HepG2 (cell line): ENCODE measurements at regions not wholly inside any gene's neighbourhood (a gene's known extent, or its start where the extent isn't known, plus 50 kb on each side); places are given as distances from the start of the nearest gene placed in this dataset.

ENCODE experiments used
- ATAC-seq: fragments of 200-7000 bp; cut with Tn5 transposase; 3 replicates; pipeline ENCODE4 v1.9.1; 2020; ENCODE audit warnings: mild to moderate bottlenecking, moderate library complexity
- BruUV-seq: library from RNA; stranded (reverse); fragments of 400-500 nt; replicated peaks from 2 replicates; lab custom pipeline; 2021; lab: Mats Ljungman, UMichigan
- CTCF ChIA-PET: fragments of 300-600 bp; formaldehyde crosslinking; extraction: SDS; loops from one replicate; lab custom pipeline; 2021; ENCODE audit warnings: low total read pairs, inconsistent platforms, low intra/inter-chr PET ratio; lab: Yijun Ruan, JAX
- POLR2A ChIA-PET: fragments of 350-600 bp; sonication (Branson Sonifier 250); formaldehyde crosslinking; loops from one replicate; lab custom pipeline; 2020; ENCODE audit warnings: antibody characterized with exemption, inconsistent platforms; lab: Yijun Ruan, JAX
- DNase-seq: peaks from one replicate; pipeline ENCODE4 v3.0.0-alpha.2; 2015; ENCODE audit warnings: low spot score
- FAIRE-seq: peaks from 3 replicates; lab custom pipeline; 2011; peaks lifted over from hg19 to GRCh38; lab: Jason Lieb, UNC
- H2AFZ ChIP-seq: one replicate; pipeline ENCODE4 v1.6.1; 2011; ENCODE audit warnings: low read length, inconsistent platforms
- H3K27ac ChIP-seq: fragments of 300-600 bp; 3 replicates; pipeline ENCODE4 v1.8.0; 2011; ENCODE audit warnings: mixed run types, mild to moderate bottlenecking, mixed read lengths, low read length, inconsistent platforms; ENCODE audit not compliant: insufficient read depth; ENCODE audit errors: extremely low read length
- H3K27me3 ChIP-seq, 2 experiments: fragments of 200-600 bp in 1 of 2; 2 replicates in 1 of 2; 3 replicates in 1 of 2; pipeline versions ENCODE4 v1.6.0 to v1.8.0; 2011; ENCODE audit warnings: low read length in 2 of 2, mild to moderate bottlenecking in 2 of 2, moderate library complexity in 2 of 2, inconsistent platforms in 1 of 2; ENCODE audit not compliant: insufficient read depth in 2 of 2, control insufficient read depth in 1 of 2
- H3K36me3 ChIP-seq, 2 experiments: fragments of 200-600 bp in 1 of 2; replicated peaks in 1 of 2; 2 replicates in 1 of 2; 3 replicates in 1 of 2; pipeline versions ENCODE4 v1.5.1 to v1.8.0; 2011; ENCODE audit warnings: low read length in 2 of 2, inconsistent platforms in 1 of 2; ENCODE audit not compliant: insufficient read depth in 2 of 2, control insufficient read depth in 1 of 2
- H3K4me1 ChIP-seq: 2 replicates; pipeline ENCODE4 v1.5.1; 2012; ENCODE audit warnings: low read length, inconsistent platforms; ENCODE audit not compliant: insufficient read depth
- H3K4me2 ChIP-seq: 2 replicates; pipeline ENCODE4 v1.6.0; 2011; ENCODE audit warnings: low read depth, low read length, inconsistent platforms
- H3K4me3 ChIP-seq, 3 experiments: fragments of 200-600 bp in 1 of 3; sonication (generic), shearing (Covaris generic) in 1 of 3; replicated peaks in 1 of 3; 2 replicates each; pipeline ENCODE4 v1.5.1; 2011 to 2016; ENCODE audit warnings: low read length in 3 of 3, inconsistent platforms in 2 of 3, low read depth in 2 of 3, mild to moderate bottlenecking in 2 of 3, control low read depth in 1 of 3, mixed read lengths in 1 of 3; ENCODE audit not compliant: insufficient read depth in 1 of 3
- H3K79me2 ChIP-seq: one replicate; pipeline ENCODE4 v1.6.1; 2011; ENCODE audit warnings: low read length, inconsistent platforms; ENCODE audit not compliant: insufficient read depth
- H3K9ac ChIP-seq: 2 replicates; pipeline ENCODE4 v1.6.0; 2011; ENCODE audit warnings: mild to moderate bottlenecking, low read depth, low read length, inconsistent platforms; ENCODE audit not compliant: insufficient read depth
- H3K9me3 ChIP-seq: 2 replicates; pipeline ENCODE4 v1.5.1; 2012; ENCODE audit warnings: mild to moderate bottlenecking, low read length
- H4K20me1 ChIP-seq: 2 replicates; pipeline ENCODE4 v1.6.0; 2011; ENCODE audit warnings: inconsistent platforms, mild to moderate bottlenecking, low read length, moderate library complexity; ENCODE audit not compliant: insufficient read depth
- ELF3 ChIP-seq: IDR thresholded peaks from 2 replicates; pipeline ENCODE4 v1.6.1; 2016; ENCODE audit warnings: missing genetic modification reagents, missing compliant biosample characterization
- HNF4A ChIP-seq: sonication (generic); formaldehyde crosslinking; IDR thresholded peaks from 2 replicates; pipeline ENCODE4 v1.4.0; 2020; ENCODE audit warnings: missing genetic modification reagents
- KLF6 ChIP-seq: IDR thresholded peaks from 2 replicates; pipeline ENCODE4 v1.8.0; 2016; ENCODE audit warnings: missing biosample characterization, missing genetic modification reagents
- PLRG1 ChIP-seq: fragments of 450-650 bp; conservative IDR thresholded peaks from 2 replicates; pipeline ENCODE4 v1.6.1; 2016
- ZBTB7B ChIP-seq: sonication (generic); formaldehyde crosslinking; IDR thresholded peaks from 2 replicates; pipeline ENCODE4 v1.4.0; 2020; ENCODE audit warnings: missing genetic modification reagents
- ZNF180 ChIP-seq: sonication (generic); formaldehyde crosslinking; IDR thresholded peaks from 2 replicates; pipeline ENCODE4 v1.4.0; 2020; ENCODE audit warnings: low read depth, missing genetic modification reagents, borderline replicate concordance
- ZNF275 ChIP-seq: sonication (generic); formaldehyde crosslinking; IDR thresholded peaks from 2 replicates; pipeline ENCODE4 v1.8.0; 2022; ENCODE audit warnings: missing genetic modification reagents, mild to moderate bottlenecking, inconsistent platforms, borderline replicate concordance
- ZNF335 ChIP-seq: sonication (generic); formaldehyde crosslinking; IDR thresholded peaks from 2 replicates; pipeline ENCODE4 v1.4.0; 2020; ENCODE audit warnings: missing genetic modification reagents
- ZSCAN21 ChIP-seq: sonication (generic); formaldehyde crosslinking; IDR thresholded peaks from 2 replicates; pipeline ENCODE4 v1.8.0; 2022; ENCODE audit warnings: mild to moderate bottlenecking, missing genetic modification reagents, moderate library complexity, borderline replicate concordance
- WGBS: methylation state at CpG from one replicate; pipeline ENCODE4 v1.1.6; 2017; ENCODE audit warnings: low lambda C conversion rate; 5-methylcytosine and 5-hydroxymethylcytosine counted together
- in situ Hi-C: cut with HindIII; loops from 2 replicates; pipeline ENCODE4 v1.10.0; 2017; ENCODE audit warnings: low pct_unique_long_range_greater_than_20kb; ENCODE audit not compliant: extremely low pct_ligation_motif_present
- intact Hi-C: fragments of 100-400 bp; cut with micrococcal nuclease; formaldehyde crosslinking; loops from one replicate; pipeline ENCODE4 v1.10.0; 2022; ENCODE audit not compliant: unreplicated experiment
- TF ChIP-seq, protein P1 (sequence below): sonication (generic); formaldehyde crosslinking; IDR thresholded peaks from 2 replicates; pipeline ENCODE4 v1.4.0; 2020; ENCODE audit warnings: missing genetic modification reagents
- TF ChIP-seq, protein P2 (sequence below): sonication (generic); formaldehyde crosslinking; IDR thresholded peaks from 2 replicates; pipeline ENCODE4 v1.4.0; 2020; ENCODE audit warnings: missing genetic modification reagents, borderline replicate concordance

DNA sequence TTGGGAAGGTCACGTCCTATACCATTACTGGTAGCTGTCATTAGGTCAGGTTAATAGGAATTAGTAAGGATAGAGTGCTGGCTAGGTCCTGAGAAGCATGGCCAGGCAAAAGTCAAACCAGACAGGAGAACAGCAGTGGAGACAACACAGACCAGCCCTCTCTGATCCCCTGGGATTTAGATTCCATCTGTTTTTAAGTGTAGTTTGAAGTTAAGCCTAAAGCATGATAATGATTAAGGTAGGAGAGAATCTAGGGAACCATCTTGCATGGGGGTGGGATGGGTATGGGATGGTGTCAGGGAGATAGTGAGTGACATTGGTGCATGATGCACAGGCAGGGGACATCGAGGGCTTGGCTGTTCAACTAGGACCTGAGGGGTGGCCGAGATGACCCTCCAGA is 96.6 kb downstream of the MYCN start:
- ChIA-PET POLR2A (no interaction called here), CTCF (no interaction called here)
- WGBS = 0% methylated on average over 3 of the region's 3 CpGs
- no peak overlapping the region for H3K4me2 ChIP-seq
- TF ChIP-seq ELF3 (CRISPR knock-in tag) (no peak), ZNF335 (no peak), HNF4A (CRISPR knock-in tag) (no peak), PLRG1 (no peak), ZNF180 (CRISPR knock-in tag) (no peak)
- no peak for FAIRE-seq
- no peak for ATAC-seq
- H3K4me1 ChIP-seq = peaks cover 2% of the 10 kb centered on the region
- H3K27ac ChIP-seq = no peak overlapping the region
- BruUV-seq = no TSS peak
- intact Hi-C loops (loop anchor here (10.0 kb wide), 1 partner anchor 178 kb away; no protein-coding TSS in a partner anchor), in situ Hi-C loops (no loop called here)
- H4K20me1 ChIP-seq = no peaks in the 10 kb centered on the region
- H3K9ac ChIP-seq = no peak overlapping the region
- H3K36me3 ChIP-seq = no peaks in the 10 kb centered on the region
- H3K4me3 ChIP-seq = no peak overlapping the region
- H3K27me3 ChIP-seq = peaks cover 0 to 28% of the 10 kb centered on the region in 2 experiments; a peak in 4 of 5 replicates
- H2AFZ ChIP-seq = no peak overlapping the region
- no peaks in the 10 kb centered on the region for H3K79me2 ChIP-seq
- no peak for DNase-seq
- H3K9me3 ChIP-seq = no peaks in the 10 kb centered on the region

DNA sequence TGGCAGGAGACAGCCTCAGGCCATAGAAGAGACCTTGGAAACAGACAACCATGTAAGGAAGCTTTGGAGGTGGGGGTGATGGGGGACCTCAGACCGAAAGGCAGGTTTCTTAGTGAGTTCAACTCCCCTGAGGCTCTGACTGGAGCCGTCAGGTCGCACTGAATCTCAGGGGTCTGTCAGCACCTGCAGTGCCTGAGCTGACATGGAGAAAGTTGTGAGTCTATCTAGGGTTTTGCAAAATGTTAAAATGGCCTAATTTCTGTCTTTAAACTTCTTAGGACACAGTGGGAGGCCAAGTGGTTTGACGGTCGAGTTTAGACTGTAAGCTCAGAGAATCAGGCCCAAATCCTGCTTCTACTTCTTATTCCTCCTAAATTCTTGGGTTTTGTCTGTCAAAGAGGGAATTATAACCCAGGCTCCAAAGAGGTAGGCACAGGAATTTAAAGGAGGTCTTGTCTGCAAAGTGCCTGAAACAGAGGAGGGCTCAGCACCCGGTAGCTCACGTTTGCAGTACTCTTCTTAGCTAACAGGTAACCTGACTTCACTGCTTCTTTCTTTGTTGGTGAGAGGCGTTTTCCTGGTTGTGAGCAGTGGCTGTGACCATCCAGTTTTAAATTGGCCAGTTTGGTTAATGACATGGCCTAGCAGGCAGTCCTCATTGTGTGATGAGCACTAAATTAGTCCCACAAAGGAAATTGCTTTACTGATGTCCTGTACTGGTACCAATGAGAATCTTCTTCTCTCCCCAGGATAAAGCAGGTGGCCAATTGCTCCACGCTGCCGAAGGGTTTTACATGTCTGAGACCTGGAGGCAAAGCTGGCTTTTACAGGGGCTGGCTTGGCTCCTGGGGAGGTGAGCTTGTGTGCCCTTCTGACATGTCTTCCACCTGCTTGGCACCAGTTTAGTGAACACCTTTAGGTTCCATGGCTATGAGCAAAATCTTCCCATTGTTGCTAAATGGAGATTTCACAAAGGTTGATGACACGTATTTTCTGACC is 95.7 kb downstream of the MYCN start:
- Histone ChIP-seq H3K79me2 (no peaks in the 10 kb centered on the region), H3K4me2 (no peak overlapping the region), H4K20me1 (no peaks in the 10 kb centered on the region), H3K27ac (no peak overlapping the region), H3K4me1 (peaks cover 11% of the 10 kb centered on the region), H3K27me3 (peaks cover 0 to 31% of the 10 kb centered on the region in 2 experiments; a peak in 4 of 5 replicates), H3K36me3 (no peaks in the 10 kb centered on the region), H3K4me3 (no peak overlapping the region), H2AFZ (no peak overlapping the region), H3K9ac (no peak overlapping the region), H3K9me3 (no peaks in the 10 kb centered on the region)
- ChIA-PET CTCF (no interaction called here), POLR2A (no interaction called here)
- no peak for FAIRE-seq
- no peak for ATAC-seq
- WGBS = 32% methylated on average over 11 of the region's 11 CpGs
- BruUV-seq = no TSS peak
- intact Hi-C loops = loop anchor here (10.0 kb wide), 1 partner anchor 179 kb away; no protein-coding TSS in a partner anchor
- DNase-seq = no peak
- in situ Hi-C loops = no loop called here
- TF ChIP-seq ZSCAN21 (CRISPR knock-in tag) (no peak), ZNF275 (CRISPR knock-in tag) (no peak), KLF6 (CRISPR knock-in tag) (no peak), ZBTB7B (CRISPR knock-in tag) (no peak)
- TF ChIP-seq, protein P1, sequence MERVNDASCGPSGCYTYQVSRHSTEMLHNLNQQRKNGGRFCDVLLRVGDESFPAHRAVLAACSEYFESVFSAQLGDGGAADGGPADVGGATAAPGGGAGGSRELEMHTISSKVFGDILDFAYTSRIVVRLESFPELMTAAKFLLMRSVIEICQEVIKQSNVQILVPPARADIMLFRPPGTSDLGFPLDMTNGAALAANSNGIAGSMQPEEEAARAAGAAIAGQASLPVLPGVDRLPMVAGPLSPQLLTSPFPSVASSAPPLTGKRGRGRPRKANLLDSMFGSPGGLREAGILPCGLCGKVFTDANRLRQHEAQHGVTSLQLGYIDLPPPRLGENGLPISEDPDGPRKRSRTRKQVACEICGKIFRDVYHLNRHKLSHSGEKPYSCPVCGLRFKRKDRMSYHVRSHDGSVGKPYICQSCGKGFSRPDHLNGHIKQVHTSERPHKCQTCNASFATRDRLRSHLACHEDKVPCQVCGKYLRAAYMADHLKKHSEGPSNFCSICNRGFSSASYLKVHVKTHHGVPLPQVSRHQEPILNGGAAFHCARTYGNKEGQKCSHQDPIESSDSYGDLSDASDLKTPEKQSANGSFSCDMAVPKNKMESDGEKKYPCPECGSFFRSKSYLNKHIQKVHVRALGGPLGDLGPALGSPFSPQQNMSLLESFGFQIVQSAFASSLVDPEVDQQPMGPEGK (CRISPR knock-in tag) = no peak
- TF ChIP-seq, protein P2, sequence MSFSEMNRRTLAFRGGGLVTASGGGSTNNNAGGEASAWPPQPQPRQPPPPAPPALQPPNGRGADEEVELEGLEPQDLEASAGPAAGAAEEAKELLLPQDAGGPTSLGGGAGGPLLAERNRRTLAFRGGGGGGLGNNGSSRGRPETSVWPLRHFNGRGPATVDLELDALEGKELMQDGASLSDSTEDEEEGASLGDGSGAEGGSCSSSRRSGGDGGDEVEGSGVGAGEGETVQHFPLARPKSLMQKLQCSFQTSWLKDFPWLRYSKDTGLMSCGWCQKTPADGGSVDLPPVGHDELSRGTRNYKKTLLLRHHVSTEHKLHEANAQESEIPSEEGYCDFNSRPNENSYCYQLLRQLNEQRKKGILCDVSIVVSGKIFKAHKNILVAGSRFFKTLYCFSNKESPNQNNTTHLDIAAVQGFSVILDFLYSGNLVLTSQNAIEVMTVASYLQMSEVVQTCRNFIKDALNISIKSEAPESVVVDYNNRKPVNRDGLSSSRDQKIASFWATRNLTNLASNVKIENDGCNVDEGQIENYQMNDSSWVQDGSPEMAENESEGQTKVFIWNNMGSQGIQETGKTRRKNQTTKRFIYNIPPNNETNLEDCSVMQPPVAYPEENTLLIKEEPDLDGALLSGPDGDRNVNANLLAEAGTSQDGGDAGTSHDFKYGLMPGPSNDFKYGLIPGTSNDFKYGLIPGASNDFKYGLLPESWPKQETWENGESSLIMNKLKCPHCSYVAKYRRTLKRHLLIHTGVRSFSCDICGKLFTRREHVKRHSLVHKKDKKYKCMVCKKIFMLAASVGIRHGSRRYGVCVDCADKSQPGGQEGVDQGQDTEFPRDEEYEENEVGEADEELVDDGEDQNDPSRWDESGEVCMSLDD = no peak
